ENCODE measurements at regions not wholly inside any gene's neighbourhood (a gene's known extent, or its start where the extent isn't known, plus 50 kb on each side); places are given as distances from the start of the nearest gene placed in this dataset.

DNA sequence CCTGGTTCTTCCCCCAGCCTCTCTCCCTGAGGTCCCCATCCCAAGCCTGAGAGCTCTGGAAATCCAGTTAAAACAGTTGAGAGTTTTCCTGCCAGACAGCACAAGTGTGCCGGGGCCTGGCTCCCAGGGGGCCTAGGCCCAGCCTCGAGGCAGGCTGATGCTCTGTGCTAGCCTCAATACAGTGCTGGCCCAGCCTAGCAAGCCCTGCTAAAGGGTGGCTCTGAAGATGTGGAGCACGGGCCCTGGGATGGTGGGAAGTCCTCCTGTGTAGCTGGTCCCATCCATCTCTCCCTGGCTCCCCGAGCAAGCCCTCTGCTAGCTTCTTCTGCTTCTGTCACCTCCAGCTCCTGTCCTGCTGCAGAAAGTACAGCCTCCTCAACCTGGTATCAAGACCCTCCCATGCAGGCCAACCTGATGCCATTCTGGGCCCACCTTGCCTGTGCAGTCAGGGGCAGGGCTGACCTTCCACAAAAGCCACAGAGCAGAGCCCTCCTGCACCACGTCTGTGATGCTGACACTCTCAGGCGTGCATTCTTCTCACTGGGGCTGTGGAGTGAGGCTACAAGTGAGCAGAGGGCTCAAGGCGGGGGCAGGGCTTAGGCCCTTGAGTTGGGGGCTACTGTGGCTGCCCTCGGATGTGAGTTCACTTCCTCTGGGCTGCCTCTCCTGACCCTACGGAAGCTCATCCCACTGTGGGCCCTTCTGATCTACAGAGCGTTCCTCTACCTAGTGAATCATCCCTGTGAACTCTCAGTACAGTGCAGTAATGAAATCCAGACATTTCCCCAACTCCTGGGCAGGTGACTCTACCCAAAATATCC lies 60.1 kb upstream of the LAPTM4A start:
- no peak for DNase-seq (ENCODE audit: low read depth)
- TF ChIP-seq, protein P1, sequence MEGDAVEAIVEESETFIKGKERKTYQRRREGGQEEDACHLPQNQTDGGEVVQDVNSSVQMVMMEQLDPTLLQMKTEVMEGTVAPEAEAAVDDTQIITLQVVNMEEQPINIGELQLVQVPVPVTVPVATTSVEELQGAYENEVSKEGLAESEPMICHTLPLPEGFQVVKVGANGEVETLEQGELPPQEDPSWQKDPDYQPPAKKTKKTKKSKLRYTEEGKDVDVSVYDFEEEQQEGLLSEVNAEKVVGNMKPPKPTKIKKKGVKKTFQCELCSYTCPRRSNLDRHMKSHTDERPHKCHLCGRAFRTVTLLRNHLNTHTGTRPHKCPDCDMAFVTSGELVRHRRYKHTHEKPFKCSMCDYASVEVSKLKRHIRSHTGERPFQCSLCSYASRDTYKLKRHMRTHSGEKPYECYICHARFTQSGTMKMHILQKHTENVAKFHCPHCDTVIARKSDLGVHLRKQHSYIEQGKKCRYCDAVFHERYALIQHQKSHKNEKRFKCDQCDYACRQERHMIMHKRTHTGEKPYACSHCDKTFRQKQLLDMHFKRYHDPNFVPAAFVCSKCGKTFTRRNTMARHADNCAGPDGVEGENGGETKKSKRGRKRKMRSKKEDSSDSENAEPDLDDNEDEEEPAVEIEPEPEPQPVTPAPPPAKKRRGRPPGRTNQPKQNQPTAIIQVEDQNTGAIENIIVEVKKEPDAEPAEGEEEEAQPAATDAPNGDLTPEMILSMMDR (conservative IDR thresholded peaks at IDR 0.05; ENCODE audit: low read depth, low read length): no peak
- H3K4me3 ChIP-seq (ENCODE audit: low read depth, low read length): no peak overlapping the region

DNA sequence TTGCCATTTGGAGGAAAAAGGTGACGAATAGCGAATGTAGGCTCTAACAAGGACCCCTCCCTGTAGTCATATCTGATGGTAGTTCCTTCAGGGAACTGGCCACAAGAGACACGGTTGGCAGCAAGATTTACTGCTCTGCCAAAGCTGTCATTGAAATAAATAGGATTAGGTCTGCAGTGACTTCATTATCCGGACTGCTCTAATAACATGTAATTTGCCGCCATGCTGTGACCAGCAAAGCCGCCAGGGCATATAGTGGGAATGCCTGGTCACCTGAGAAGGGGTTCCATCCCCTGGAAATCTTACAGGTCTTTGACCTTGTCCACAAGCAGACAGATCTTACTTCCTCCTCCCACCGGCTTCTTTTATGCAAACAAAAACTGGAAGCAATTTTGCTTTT lies 59.4 kb upstream of the LAPTM4A start:
- DNase-seq (ENCODE audit: low read depth): no peak
- TF ChIP-seq, protein P1 (conservative IDR thresholded peaks at IDR 0.05; ENCODE audit: low read depth, low read length): no peak

DNA sequence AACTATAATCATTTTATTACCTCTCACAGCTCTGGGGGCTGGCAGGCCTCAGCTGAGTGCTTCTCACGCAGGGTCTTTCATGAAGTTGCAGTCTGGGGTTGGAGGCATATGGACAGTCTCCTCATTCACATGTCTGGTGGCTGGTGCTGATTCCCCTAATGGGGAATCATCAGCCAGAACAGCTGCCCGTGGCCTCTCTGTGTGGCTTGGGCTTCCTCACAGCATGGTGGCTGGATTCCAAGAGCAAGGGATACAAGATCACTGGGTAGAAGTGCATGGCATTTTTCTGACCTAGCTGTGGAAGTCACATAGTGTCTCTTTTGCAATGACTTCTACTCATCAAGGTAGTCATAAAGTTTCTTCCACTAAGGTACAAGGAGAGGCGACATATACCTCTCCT lies 59.0 kb upstream of the LAPTM4A start:
- TF ChIP-seq, protein P1 (conservative IDR thresholded peaks at IDR 0.05; ENCODE audit: low read depth, low read length): no peak

More for the DNA sequence above, 59.4 kb upstream of the LAPTM4A start:
- no peak overlapping the region for H3K4me3 ChIP-seq (ENCODE audit: low read depth, low read length)

DNA sequence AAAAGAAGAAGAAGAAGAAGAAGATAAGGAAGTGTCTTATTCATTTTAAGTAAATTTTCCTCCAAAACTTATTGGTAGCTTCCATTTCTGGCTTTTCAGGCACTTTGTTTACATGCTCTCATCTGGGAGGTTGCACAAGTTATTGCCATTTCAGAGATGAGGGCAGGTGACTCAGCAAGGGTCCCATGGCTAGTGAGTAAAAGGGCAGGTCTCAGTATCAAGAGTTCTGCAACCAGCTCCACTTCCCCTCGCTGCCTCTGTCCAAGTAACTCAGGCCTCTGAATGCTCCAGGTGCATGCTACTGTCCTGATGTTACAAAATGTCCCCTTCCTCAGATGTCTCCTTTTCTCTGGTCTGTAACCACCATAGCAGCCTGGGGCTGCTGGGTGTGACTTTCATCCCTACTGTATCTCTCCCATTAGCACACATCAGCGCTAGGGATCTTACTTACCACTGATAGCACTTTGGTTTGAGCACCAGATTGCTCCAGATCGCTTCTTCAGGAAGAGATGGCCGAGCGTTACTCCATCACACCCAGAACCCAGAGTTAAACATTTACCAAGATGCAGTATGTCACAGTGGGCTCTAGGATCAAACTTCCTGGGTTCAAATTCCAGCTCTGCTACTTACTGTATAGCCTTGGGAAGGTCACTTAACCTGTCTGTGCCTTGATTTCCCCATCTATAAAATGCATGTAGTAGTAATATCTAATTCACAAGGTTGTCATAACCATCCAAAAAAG lies 57.4 kb upstream of the LAPTM4A start:
- no peak for DNase-seq (ENCODE audit: low read depth)
- no peak overlapping the region for H3K4me3 ChIP-seq (ENCODE audit: low read depth, low read length)
- TF ChIP-seq, protein P1 (conservative IDR thresholded peaks at IDR 0.05; ENCODE audit: low read depth, low read length): no peak

More for the DNA sequence above, 59.0 kb upstream of the LAPTM4A start:
- no peak overlapping the region for H3K4me3 ChIP-seq (ENCODE audit: low read depth, low read length)
- no peak for DNase-seq (ENCODE audit: low read depth)

DNA sequence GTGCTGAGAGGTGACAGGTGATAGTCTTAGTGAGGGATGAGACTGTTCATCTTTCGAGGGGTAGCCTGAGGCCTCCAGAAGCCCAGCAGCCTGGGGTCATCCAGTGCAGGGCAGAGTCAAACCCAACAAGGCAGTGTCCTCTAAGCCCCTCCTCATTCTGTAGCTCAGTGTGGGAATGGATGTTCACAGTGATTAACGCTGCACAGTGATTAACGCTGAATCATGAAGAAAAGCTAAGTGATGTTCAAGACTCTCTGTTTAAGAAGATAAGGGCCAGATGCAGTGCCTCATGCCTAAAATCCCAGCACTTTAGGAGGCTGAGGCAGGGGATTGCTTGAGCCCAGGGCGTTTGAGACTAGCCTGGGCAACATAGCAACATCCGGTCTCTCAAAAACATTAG lies 56.3 kb upstream of the LAPTM4A start:
- TF ChIP-seq, protein P1 (conservative IDR thresholded peaks at IDR 0.05; ENCODE audit: low read depth, low read length): no peak
- DNase-seq (ENCODE audit: low read depth): no peak
- no peak overlapping the region for H3K4me3 ChIP-seq (ENCODE audit: low read depth, low read length)

DNA sequence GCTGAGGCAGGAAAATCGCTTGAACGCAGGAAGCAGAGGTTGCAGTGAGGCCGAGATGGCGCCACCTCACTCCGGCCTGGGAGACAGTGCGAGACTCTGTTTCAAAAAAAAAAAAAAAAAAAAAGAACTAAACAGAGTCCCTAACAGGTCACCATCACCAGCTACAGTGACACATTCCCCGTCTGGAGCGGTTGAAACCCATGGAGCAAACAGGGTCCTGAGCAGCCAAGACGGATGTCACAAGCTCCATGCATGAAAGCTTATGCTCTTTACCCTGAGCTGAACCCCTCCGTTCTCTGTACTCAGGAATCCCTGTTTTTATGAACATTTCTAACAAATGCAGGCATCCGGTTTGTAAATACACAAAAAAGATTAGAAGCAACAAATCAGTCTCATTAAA lies 55.9 kb upstream of the LAPTM4A start:
- H3K4me3 ChIP-seq (ENCODE audit: low read depth, low read length): no peak overlapping the region
- TF ChIP-seq, protein P1 (conservative IDR thresholded peaks at IDR 0.05; ENCODE audit: low read depth, low read length): no peak
- DNase-seq (ENCODE audit: low read depth): no peak

All from epithelial cell of proximal tubule (primary cell).